ENCODE measurements at regions not wholly inside any gene's neighbourhood (a gene's known extent, or its start where the extent isn't known, plus 50 kb on each side); places are given as distances from the start of the nearest gene placed in this dataset.

GRCh38 chr7:125030756-125031387, 101.2 kb upstream of the POT1 start:
- Mint-ChIP-seq H3K27me3 (ENCODE audit: insufficient read depth, low read depth, poor library complexity) (no peaks in the 10 kb centered on the region), H3K36me3 (ENCODE audit: low read depth) (no peaks in the 10 kb centered on the region), H3K9me3 (no peaks in the 10 kb centered on the region), H3K4me1 (no peaks in the 10 kb centered on the region), H3K4me3 (no peak overlapping the region), H3K27ac (no peak overlapping the region)
- Histone ChIP-seq H3K9me2 (ENCODE audit: insufficient read depth) (no peaks in the 10 kb centered on the region), H2AFZ (no peak overlapping the region), H3K4me3 (no peak overlapping the region), H3K27me3 (ENCODE audit: insufficient read depth) (no peaks in the 10 kb centered on the region), H3K4me2 (no peak overlapping the region), H3F3A (replicated peaks; ENCODE audit: low read depth) (no peaks in the 10 kb centered on the region), H3K79me2 (replicated peaks; ENCODE audit: insufficient read depth) (no peaks in the 10 kb centered on the region), H4K20me1 (replicated peaks; ENCODE audit: insufficient read depth) (no peaks in the 10 kb centered on the region), H3K4me1 (ENCODE audit: insufficient read depth) (no peaks in the 10 kb centered on the region), H3K27ac (ENCODE audit: low read depth) (no peak overlapping the region), H3K36me3 (ENCODE audit: insufficient read depth) (no peaks in the 10 kb centered on the region)
- DNase-seq (ENCODE audit: low spot score) = no peak
- ATAC-seq = no peak
- TF ChIP-seq STAT1 (IDR thresholded peaks at IDR 0.05; ENCODE audit: unreplicated experiment) (no peak), CREB1 (CRISPR knock-in tag; IDR thresholded peaks at IDR 0.05; ENCODE audit: low read depth) (no peak), ZNF331 (CRISPR knock-in tag; IDR thresholded peaks at IDR 0.05; ENCODE audit: low read depth) (no peak), ZNF114 (CRISPR knock-in tag; IDR thresholded peaks at IDR 0.05) (no peak), POLR2AphosphoS5 (IDR thresholded peaks at IDR 0.05; ENCODE audit: low read depth) (no peak), EZH2 (IDR thresholded peaks at IDR 0.05; ENCODE audit: low read depth, unreplicated experiment) (no peak)
- TF ChIP-seq, protein P1, sequence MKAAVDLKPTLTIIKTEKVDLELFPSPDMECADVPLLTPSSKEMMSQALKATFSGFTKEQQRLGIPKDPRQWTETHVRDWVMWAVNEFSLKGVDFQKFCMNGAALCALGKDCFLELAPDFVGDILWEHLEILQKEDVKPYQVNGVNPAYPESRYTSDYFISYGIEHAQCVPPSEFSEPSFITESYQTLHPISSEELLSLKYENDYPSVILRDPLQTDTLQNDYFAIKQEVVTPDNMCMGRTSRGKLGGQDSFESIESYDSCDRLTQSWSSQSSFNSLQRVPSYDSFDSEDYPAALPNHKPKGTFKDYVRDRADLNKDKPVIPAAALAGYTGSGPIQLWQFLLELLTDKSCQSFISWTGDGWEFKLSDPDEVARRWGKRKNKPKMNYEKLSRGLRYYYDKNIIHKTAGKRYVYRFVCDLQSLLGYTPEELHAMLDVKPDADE (IDR thresholded peaks at IDR 0.05) = no peak
- TF ChIP-seq, protein P2, sequence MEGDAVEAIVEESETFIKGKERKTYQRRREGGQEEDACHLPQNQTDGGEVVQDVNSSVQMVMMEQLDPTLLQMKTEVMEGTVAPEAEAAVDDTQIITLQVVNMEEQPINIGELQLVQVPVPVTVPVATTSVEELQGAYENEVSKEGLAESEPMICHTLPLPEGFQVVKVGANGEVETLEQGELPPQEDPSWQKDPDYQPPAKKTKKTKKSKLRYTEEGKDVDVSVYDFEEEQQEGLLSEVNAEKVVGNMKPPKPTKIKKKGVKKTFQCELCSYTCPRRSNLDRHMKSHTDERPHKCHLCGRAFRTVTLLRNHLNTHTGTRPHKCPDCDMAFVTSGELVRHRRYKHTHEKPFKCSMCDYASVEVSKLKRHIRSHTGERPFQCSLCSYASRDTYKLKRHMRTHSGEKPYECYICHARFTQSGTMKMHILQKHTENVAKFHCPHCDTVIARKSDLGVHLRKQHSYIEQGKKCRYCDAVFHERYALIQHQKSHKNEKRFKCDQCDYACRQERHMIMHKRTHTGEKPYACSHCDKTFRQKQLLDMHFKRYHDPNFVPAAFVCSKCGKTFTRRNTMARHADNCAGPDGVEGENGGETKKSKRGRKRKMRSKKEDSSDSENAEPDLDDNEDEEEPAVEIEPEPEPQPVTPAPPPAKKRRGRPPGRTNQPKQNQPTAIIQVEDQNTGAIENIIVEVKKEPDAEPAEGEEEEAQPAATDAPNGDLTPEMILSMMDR (conservative IDR thresholded peaks at IDR 0.05; ENCODE audit: low read depth in 2 of 2) = no peak

GRCh38 chr7:125025620-125026019, 96.0 kb upstream of the POT1 start:
- ATAC-seq (no peak), DNase-seq (ENCODE audit: low spot score) (no peak)
- Mint-ChIP-seq H3K4me3 (no peak overlapping the region), H3K9me3 (no peaks in the 10 kb centered on the region), H3K4me1 (no peaks in the 10 kb centered on the region), H3K36me3 (ENCODE audit: low read depth) (no peaks in the 10 kb centered on the region), H3K27ac (no peak overlapping the region), H3K27me3 (ENCODE audit: insufficient read depth, low read depth, poor library complexity) (no peaks in the 10 kb centered on the region)
- H3K4me2 ChIP-seq = no peak overlapping the region
- no peaks in the 10 kb centered on the region for H3K36me3 ChIP-seq (ENCODE audit: insufficient read depth)
- H3K79me2 ChIP-seq (replicated peaks; ENCODE audit: insufficient read depth) = no peaks in the 10 kb centered on the region
- H3K27me3 ChIP-seq (ENCODE audit: insufficient read depth) = no peaks in the 10 kb centered on the region
- H3K27ac ChIP-seq (ENCODE audit: low read depth) = no peak overlapping the region
- H2AFZ ChIP-seq = no peak overlapping the region
- no peaks in the 10 kb centered on the region for H4K20me1 ChIP-seq (replicated peaks; ENCODE audit: insufficient read depth)
- H3K4me3 ChIP-seq = no peak overlapping the region
- H3F3A ChIP-seq (replicated peaks; ENCODE audit: low read depth) = no peaks in the 10 kb centered on the region
- no peaks in the 10 kb centered on the region; the same call in 1 of the 2 replicates for H3K9me2 ChIP-seq (ENCODE audit: insufficient read depth)
- H3K4me1 ChIP-seq (ENCODE audit: insufficient read depth) = no peaks in the 10 kb centered on the region
- TF ChIP-seq, protein P1 (IDR thresholded peaks at IDR 0.05) = no peak
- no peak for TF ChIP-seq JUNB (IDR thresholded peaks at IDR 0.05; ENCODE audit: unreplicated experiment)
- TF ChIP-seq ZNF114 (CRISPR knock-in tag; IDR thresholded peaks at IDR 0.05) = no peak
- TF ChIP-seq NANOG (IDR thresholded peaks at IDR 0.05; ENCODE audit: borderline replicate concordance) = no peak
- TF ChIP-seq EZH2phosphoT487 (IDR thresholded peaks at IDR 0.05; ENCODE audit: unreplicated experiment) = no peak
- no peak for TF ChIP-seq ZNF462 (CRISPR knock-in tag; IDR thresholded peaks at IDR 0.05)
- no peak for TF ChIP-seq EZH2 (IDR thresholded peaks at IDR 0.05; ENCODE audit: low read depth, unreplicated experiment)
- no peak for TF ChIP-seq ZNF331 (CRISPR knock-in tag; IDR thresholded peaks at IDR 0.05; ENCODE audit: low read depth)

Data from GM23338 (cell line).